Esophagus squamous epithelium (tissue), 5 donors: ENCODE measurements at regions not wholly inside any gene's neighbourhood (a gene's known extent, or its start where the extent isn't known, plus 50 kb on each side); places are given as distances from the start of the nearest gene placed in this dataset.

Experiments used
- DNase-seq: peaks from one replicate; lab custom pipeline; 2025; lab: John Stamatoyannopoulos, UW
- H3K27ac ChIP-seq, 4 donors: fragments of 200-600 bp; sonication (generic); one replicate each; pipeline ENCODE4 v1.5.1; 2016 to 2019; ENCODE audit warnings: mild to moderate bottlenecking in 1 of 4
- H3K27me3 ChIP-seq, 4 donors: fragments of 200-600 bp; sonication (generic); 1 replicate in 3 of 4; 2 replicates in 1 of 4; pipeline versions ENCODE4 v1.5.1 to v1.6.0; 2017 to 2021; ENCODE audit warnings: antibody characterized with exemption in 1 of 4
- H3K36me3 ChIP-seq, 3 donors: fragments of 200-600 bp; sonication (generic); one replicate each; pipeline ENCODE4 v1.5.1; 2016 to 2019
- H3K4me1 ChIP-seq, 3 donors: fragments of 200-600 bp; sonication (generic); one replicate each; pipeline ENCODE4 v1.5.1; 2017 to 2019
- H3K4me3 ChIP-seq, 4 donors: fragments of 200-600 bp; sonication (generic); 1 replicate in 3 of 4; 2 replicates in 1 of 4; pipeline ENCODE4 v1.5.1; 2016 to 2019; ENCODE audit warnings: mild to moderate bottlenecking in 2 of 4, moderate library complexity in 1 of 4
- H3K9me3 ChIP-seq, 3 donors: fragments of 200-600 bp; sonication (generic); one replicate each; pipeline ENCODE4 v1.5.1; 2016 to 2019
- POLR2A ChIP-seq, 4 donors: fragments of 450-650 bp; IDR thresholded peaks; one replicate each; pipeline ENCODE4 v1.6.1; 2017; ENCODE audit warnings: antibody characterized with exemption in 4 of 4, mild to moderate bottlenecking in 4 of 4, moderate library complexity in 3 of 4
- WGBS, 2 donors: methylation state at CpG; one replicate each; pipeline ENCODE4 v1.1.5; 2018; 5-methylcytosine and 5-hydroxymethylcytosine counted together
- intact Hi-C: fragments of 100-400 bp; cut with DNase I; formaldehyde crosslinking; loops from one replicate; pipeline ENCODE4 v1.15.0; 2022
- TF ChIP-seq, protein P1 (sequence below), 6 experiments: fragments of 450-650 bp in 4 of 6; fragments of 200-600 bp in 2 of 6; sonication (generic) in 2 of 6; IDR thresholded peaks; one replicate each; pipeline ENCODE4 v1.5.1; 2016 to 2019; ENCODE audit warnings: antibody characterized with exemption in 6 of 6, mild to moderate bottlenecking in 4 of 6, moderate library complexity in 4 of 6
- donor health status: DM: yes; HTN: yes; CAD: no.

DNA sequence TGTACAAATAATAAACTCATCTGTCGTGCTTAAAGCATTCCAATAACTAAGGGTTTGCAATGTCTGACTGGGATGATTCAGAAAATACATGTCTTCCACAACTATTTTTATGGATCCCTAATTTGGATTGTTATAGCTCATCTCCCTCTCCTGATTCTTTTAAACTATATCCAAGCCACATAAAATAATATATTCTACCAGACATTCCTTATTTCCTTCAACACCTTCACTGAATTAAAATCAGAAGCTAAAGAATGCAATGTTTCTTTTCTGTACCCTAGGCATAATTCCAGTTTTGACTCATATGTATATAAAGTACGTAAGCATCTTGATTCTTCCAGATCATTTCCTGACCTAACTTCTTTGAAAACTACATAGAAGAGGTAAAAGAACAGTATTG lies 420.4 kb downstream of the EFNB2 start:
- Histone ChIP-seq H3K9me3 (no peaks in the 10 kb centered on the region), H3K27ac (no peak overlapping the region), H3K4me3 (no peak overlapping the region), H3K27me3 (no peaks in the 10 kb centered on the region), H3K4me1 (peaks cover 0 to 3% (median 0%) of the 10 kb centered on the region in 3 donors), H3K36me3 (no peaks in the 10 kb centered on the region)
- intact Hi-C loops, result no loop called here
- no peak for DNase-seq
- WGBS, 2 donors, result 65 to 74% methylated on average over 2 of the region's 2 CpGs
- TF ChIP-seq POLR2A (IDR thresholded peaks at IDR 0.05), result no peak
- TF ChIP-seq, protein P1, sequence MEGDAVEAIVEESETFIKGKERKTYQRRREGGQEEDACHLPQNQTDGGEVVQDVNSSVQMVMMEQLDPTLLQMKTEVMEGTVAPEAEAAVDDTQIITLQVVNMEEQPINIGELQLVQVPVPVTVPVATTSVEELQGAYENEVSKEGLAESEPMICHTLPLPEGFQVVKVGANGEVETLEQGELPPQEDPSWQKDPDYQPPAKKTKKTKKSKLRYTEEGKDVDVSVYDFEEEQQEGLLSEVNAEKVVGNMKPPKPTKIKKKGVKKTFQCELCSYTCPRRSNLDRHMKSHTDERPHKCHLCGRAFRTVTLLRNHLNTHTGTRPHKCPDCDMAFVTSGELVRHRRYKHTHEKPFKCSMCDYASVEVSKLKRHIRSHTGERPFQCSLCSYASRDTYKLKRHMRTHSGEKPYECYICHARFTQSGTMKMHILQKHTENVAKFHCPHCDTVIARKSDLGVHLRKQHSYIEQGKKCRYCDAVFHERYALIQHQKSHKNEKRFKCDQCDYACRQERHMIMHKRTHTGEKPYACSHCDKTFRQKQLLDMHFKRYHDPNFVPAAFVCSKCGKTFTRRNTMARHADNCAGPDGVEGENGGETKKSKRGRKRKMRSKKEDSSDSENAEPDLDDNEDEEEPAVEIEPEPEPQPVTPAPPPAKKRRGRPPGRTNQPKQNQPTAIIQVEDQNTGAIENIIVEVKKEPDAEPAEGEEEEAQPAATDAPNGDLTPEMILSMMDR (IDR thresholded peaks at IDR 0.05), result no peak

- no peak for TF ChIP-seq POLR2A (IDR thresholded peaks at IDR 0.05)
- TF ChIP-seq, protein P1 (IDR thresholded peaks at IDR 0.05), result no peak
Observed at GRCh38 chr13:106113796-106114195, 421.7 kb downstream of the EFNB2 start.

DNA sequence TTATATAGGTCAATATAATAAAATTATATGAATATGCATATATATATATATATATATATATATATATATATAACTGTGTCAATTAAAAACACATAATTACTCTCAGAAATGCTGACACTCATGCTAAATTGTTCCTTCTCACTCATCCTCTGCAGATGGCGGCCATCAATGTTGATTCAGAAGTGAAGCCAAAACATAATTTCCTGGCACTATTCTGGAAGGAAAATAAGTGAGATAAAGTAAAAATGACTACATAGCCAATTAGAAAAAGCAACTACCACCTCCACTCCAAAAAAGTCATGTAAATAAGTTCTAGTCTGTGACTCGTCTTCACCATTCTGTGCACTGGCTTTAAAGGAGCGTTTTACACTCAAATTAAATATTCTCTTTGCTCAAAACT lies 423.3 kb downstream of the EFNB2 start:
- no peaks in the 10 kb centered on the region for H3K9me3 ChIP-seq
- no peak overlapping the region for H3K4me3 ChIP-seq
- WGBS, 2 donors, result 81 to 86% methylated on average over 3 of the region's 3 CpGs
- no peak for DNase-seq
- H3K27ac ChIP-seq, result no peak overlapping the region
- peaks cover 0 to 3% (median 0%) of the 10 kb centered on the region in 3 donors for H3K4me1 ChIP-seq
- no peaks in the 10 kb centered on the region for H3K36me3 ChIP-seq
- TF ChIP-seq POLR2A (IDR thresholded peaks at IDR 0.05), result no peak
- TF ChIP-seq, protein P1 (IDR thresholded peaks at IDR 0.05), result no peak
- intact Hi-C loops, result no loop called here
- no peaks in the 10 kb centered on the region for H3K27me3 ChIP-seq

More at GRCh38 chr13:106113796-106114195, 421.7 kb downstream of the EFNB2 start:
- no peaks in the 10 kb centered on the region for H3K9me3 ChIP-seq
- intact Hi-C loops, result no loop called here
- no peak for DNase-seq
- peaks cover 0 to 3% (median 0%) of the 10 kb centered on the region in 3 donors for H3K4me1 ChIP-seq
- no peaks in the 10 kb centered on the region for H3K36me3 ChIP-seq
- H3K4me3 ChIP-seq, result no peak overlapping the region
- no peak overlapping the region for H3K27ac ChIP-seq
- WGBS, 2 donors, result 73 to 86% methylated on average over 1 of the region's 1 CpG
- no peaks in the 10 kb centered on the region for H3K27me3 ChIP-seq

DNA sequence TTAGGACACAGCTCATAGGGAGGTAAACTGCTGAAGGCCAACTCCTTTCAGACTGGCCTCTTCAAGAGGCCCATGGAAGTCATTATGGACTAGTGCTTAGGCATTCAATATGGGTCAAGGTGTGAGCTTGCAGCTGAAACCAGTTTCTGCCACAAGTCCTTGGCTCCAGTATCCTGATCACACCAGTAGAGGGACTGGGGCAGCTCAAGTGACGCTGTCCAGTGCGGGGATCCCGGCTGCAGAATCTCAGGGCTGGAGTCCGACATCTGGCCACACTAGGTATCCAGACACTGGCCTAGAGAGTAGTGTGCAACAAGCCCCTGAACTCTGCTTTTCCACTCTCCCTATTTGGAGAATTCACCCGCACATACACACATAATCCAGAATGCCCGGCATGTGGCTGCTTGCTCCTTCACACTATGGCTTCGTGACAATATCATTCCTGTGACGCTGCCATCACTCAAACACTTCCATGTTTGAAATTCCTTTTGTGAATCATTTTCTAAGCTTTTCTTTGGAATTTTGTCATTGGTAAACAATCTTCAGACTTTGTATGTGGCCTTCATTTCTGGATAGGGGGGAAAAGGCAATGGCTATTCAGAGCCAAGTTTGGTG lies 425.1 kb downstream of the EFNB2 start:
- Histone ChIP-seq H3K36me3 (no peaks in the 10 kb centered on the region), H3K9me3 (no peaks in the 10 kb centered on the region), H3K4me1 (no peaks in the 10 kb centered on the region), H3K4me3 (no peak overlapping the region), H3K27ac (no peak overlapping the region), H3K27me3 (no peaks in the 10 kb centered on the region)
- 77% methylated on average over 8 of the region's 8 CpGs for WGBS, 2 donors
- no peak for TF ChIP-seq POLR2A (IDR thresholded peaks at IDR 0.05)
- TF ChIP-seq, protein P1 (IDR thresholded peaks at IDR 0.05), result no peak
- DNase-seq, result no peak
- intact Hi-C loops, result no loop called here

DNA sequence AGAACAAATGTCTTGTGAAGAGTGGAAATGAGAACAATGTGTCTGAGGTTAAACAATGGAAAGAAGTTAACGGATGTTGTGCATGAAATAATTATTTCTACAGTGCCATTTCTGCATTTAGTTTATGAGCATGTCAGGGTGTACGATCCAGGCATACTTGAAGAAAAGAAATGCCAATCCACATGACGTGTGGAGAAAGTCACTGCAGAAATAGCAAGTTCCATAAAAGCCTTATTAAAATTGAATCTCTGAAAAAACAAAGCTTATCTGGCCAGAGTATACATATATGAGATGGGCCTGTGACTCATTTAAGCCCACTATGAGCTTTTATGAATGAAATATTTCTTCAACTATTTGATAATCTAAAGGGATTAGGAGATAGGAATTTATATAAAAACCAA lies 426.1 kb downstream of the EFNB2 start:
- no peaks in the 10 kb centered on the region for H3K36me3 ChIP-seq
- H3K27me3 ChIP-seq, result no peaks in the 10 kb centered on the region
- no peaks in the 10 kb centered on the region for H3K4me1 ChIP-seq
- no peak overlapping the region for H3K27ac ChIP-seq
- H3K9me3 ChIP-seq, result no peaks in the 10 kb centered on the region
- intact Hi-C loops, result no loop called here
- TF ChIP-seq, protein P1 (IDR thresholded peaks at IDR 0.05), result no peak
- TF ChIP-seq POLR2A (IDR thresholded peaks at IDR 0.05), result no peak
- 59 to 80% methylated on average over 3 of the region's 3 CpGs for WGBS, 2 donors
- DNase-seq, result no peak
- no peak overlapping the region for H3K4me3 ChIP-seq
